ENCODE measurements at regions not wholly inside any gene's neighbourhood (a gene's known extent, or its start where the extent isn't known, plus 50 kb on each side); places are given as distances from the start of the nearest gene placed in this dataset.
"Not testable (repeated sequence)": the region's sequence is repeated elsewhere in the genome, so short reads cannot be mapped to it uniquely, and the experiment has no call there.

DNA sequence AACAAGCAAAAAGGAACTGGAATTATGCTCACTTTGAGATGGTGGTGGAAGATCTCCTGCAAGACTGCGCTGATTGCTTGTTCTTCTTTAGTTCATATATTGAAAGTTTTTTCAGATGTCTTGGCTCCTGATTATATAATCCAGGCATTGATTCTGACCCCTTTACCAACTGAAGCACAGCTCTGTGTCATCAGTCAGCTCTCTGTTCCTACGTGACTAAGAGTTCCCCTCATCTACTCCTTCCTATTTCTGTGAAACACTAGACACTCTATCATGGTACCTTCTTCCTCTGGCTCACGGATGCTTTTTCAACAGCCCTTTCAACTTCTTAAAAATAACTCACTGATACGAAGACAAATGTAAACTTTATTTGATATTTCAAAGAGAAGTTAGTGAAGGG, 788.6 kb downstream of the SOCS6 start:
- DNase-seq (ENCODE audit: low spot score) = no peak

DNA sequence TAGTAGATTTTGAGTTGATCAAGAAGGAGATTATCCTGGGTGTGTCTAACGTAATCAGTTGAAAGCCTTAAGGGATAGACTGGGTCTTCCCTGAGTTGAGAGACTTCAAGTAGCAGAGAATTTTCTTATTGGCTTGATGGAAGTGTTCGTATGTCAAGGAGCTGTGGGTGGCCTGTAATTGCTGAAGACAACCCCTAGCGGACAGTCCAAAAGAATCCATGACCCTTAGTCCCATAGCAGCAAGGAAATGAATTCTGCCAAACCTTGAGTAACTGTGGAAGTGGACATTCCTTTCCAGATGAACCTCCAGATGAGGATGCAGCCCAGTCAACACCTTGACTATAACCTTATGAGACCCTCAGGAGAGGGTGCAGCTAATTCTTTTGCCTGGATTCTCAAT, 786.3 kb downstream of the SOCS6 start:
- DNase-seq (ENCODE audit: low spot score) = no peak

DNA sequence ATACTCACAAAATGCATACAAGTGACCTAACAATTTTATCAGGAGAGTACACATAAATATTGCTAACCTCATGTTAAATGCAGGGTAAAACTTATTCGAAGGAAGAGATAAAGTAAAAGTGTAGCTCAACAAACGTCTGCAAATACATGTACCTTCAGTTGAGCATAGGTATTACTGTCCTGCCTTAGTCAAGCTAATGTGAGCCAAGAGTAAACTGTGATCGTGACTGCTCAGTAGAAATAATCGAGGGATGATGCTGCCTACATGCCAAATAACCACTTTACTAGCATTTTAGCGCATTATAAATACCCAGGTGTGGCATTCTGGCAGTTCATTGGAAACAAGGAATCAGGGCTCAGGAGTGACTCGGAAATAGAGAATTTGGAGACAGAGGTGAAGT, 779.5 kb downstream of the SOCS6 start:
- no peak for DNase-seq (ENCODE audit: low spot score)

DNA sequence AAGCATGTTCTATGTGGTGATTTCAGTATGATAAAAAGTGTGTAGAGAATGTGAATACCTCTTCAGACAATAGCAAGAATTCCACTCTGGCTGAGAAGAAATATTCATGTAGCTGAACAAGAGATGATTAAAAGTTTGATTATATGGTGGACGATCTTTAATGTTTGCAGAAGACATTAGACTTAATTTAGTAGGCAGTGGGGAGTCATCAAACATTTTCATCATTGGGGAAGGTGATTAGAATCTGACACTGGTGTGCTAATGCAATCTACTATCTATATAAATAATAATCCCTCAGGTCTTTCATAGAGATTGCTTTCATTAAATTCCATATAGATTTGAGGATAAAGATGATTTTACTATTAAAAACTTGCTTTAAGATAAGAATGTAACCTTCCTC, 761.0 kb downstream of the SOCS6 start:
- no peak for DNase-seq (ENCODE audit: low spot score)

DNA sequence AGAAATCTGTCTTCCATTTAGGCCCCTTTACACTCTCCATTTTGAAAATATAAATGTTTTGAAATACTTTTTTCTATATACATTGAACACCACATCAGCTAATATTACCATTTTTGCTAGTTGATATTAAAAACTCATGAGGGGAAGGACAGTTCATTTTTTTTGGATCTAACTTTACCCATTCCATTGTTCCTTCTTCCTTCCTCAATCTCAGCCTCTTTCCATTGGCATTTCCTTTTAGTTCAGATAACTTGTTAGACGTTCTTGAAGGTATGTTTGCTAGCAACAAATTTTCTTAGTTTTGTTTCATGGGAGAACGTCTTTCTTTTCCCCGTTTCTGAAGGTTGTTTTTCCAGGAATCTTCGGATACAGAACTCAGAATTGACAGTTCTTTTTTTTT, 759.0 kb downstream of the SOCS6 start:
- no peak for DNase-seq (ENCODE audit: low spot score)

DNA sequence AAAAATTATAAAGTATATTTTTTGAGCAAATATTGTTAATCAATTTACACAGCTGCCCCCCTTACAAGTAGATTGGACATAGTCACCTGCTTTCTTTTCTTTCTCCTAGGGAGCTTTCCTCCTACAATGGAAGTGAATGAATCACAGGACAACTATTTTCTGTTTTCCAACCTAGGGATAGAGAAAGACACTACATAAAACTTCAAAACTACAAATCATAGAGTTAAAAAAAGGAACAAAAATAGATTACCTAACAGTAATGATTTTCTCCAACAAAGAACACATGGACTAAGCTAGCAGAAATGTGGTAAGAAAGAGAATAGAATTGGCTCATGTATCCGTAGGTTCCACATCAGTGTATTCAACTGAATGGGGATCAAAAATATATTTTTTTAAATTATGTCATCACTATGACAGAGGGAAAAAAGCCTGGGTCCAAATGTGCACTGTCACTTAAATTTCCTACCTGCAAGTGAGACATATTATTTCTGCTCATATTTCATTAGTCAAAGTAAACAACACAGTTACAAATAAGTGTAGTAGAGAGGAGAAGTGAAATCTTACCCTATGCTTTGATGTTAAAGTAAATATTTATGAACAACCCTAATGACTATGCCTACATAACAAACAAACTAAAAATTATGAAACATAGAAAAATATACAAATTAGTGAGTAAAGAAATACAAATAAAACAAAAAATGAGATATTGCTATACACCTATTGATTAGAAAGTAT, 756.7 kb downstream of the SOCS6 start:
- DNase-seq (ENCODE audit: low spot score) = no peak

DNA sequence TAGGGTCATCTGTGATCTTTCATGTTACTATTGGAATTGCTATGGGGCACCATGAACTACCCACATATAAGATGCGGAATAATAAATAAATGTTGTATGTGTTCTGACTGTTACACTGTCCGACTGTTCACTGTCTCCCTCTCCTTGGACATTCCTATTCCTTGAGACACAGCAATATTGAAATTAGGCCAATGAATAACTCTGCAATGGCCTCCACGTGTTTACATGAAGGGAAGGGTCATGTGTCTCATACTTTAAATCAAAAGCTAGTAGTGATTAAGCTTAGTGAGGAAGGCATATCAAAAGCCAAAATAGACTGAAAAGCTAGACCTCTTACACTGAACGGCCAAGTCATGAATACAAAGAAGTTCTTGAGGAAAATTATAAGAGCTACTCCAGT, 751.3 kb downstream of the SOCS6 start:
- no peak for DNase-seq (ENCODE audit: low spot score)

DNA sequence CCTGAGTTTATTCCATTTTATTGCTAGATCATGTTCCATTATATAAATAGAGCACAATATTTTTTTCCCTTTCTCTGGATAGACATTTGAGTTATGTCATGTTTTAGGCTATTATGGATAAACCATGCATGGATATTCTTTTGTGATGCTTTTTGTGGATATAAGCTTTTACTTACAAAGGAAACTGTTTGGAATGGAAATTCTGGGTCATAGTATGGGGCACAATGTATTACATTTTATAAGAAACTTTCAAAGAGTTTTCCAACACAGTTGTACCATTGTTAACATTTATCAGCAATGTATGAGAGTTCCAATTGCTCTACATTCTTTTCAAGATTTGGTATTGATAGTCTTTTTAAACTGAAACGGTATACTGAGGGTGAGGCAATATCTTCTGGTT, 749.4 kb downstream of the SOCS6 start:
- DNase-seq (ENCODE audit: low spot score) = no peak

DNA sequence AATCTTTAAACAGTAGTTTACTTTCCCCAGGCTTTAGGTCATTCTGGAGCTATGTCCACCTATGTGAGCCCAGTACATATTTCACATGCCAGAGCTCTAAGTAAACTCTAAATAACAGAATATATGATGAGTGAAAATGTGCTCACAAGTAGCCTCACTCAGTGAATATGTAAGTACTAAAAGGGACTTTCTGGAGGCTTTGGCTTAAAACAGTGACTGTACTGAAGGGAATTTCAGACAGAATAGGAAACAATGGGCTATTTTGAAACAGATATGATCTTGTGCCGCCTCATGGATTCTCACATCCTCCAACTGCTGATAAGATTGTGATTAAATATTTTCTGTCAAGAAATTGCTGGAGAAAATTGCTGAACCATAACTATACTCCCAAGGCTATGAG, 747.9 kb downstream of the SOCS6 start:
- no peak for DNase-seq (ENCODE audit: low spot score)

DNA sequence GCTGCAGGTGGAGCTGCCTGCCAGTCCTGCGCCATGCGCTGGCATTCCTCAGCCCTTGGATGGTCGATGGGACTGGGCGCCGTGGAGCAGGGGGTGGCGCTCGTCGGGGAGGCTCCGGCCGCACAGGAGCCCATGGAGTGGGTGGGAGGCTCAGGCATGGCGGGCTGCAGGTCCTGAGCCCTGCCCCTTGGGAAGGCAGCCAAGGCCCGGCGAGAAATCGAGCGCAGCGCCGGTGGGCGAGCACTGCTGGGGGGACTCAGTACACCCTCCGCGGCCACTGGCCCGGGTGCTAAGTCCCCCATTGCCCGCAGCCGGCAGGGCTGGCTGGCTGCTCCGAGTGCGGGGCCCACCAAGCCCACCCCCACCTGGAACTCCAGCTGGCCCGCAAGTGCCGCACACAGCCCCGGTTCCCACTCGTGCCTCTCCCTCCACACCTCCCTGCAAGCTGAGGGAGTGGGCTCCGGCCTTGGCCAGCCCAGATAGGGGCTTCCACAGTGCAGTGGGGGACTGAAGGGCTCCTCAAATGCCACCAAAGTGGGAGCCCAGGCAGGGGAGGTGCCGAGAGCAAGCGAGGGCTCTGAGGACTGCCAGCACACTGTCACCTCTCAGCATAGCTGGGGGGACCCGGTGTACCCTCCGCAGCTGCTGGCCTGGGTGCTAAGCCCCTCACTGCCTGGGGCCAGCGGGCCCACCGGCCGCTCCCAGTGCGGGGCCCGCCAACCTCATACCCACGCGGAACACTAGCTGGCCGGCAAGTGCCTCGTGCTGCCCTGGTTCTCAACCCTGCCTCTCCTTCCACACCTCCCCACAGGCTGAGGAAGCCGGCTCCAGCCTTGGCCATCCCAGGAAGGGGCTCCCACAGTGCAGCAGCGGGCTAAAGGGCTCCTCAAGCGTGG, 742.7 kb downstream of the SOCS6 start:
- not testable (repeated sequence) for DNase-seq (ENCODE audit: low spot score)

DNA sequence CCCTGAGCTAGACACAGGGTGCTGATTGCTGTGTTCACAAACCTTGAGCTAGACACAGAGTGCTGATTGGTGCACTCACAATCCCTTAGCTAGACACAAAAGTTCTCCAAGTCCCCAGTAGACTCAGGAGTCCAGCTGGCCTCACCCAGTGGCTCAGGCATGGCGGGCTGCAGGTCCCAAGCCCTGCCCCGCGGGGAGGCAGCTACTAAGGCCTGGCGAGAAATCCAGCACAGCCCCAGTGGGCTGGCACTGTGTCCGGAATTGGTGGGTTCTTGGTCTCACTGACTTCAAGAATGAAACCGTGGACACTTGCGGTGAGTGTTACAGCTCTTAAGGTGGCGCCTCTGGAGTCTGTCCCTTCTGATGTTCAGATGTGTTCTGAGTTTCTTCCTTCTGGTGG, 741.2 kb downstream of the SOCS6 start:
- not testable (repeated sequence) for DNase-seq (ENCODE audit: low spot score)

DNA sequence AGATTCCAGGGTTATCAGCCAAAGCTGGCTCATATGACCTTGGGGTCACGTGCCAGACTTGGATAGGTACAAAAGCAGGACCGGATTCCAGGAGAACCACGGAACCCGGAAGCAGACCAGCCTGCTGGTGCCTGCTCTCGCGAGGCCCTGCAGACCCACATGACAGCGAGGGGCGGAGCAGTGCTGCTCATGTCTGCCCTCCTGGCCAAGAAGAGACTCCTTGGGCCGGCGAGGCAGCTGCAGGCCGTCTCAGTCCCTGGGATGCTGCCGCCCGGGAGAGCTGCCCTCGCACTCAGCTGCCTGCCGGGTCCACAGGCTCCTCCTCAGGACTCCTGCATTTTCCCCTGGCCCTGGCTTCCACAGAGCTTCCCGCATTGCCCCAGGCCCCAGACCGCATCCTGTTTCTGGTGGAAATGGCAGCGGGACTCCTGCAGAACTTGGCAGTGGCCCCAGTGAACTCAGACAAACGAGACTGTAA, 739.5 kb downstream of the SOCS6 start:
- no peak for DNase-seq (ENCODE audit: low spot score)

DNA sequence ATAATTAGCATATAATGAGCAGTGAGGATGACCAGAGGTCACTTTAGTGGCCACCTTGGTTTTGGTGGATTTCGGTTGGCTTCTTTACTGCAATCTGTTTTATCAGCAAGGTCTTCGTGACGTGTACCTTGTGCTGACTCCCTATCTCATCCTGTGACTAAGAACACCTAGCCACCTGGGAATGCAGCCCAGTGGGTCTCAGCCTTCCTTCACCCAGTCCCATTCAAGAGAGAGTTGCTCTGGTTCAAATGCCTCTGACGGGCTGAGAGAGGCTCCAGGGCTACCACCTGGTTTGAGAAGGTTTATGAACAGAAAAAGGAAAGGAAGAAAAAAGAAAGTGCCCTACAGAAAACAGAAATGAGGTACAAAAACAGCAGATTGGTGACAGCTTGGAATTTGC, 738.7 kb downstream of the SOCS6 start:
- no peak for DNase-seq (ENCODE audit: low spot score)

DNA sequence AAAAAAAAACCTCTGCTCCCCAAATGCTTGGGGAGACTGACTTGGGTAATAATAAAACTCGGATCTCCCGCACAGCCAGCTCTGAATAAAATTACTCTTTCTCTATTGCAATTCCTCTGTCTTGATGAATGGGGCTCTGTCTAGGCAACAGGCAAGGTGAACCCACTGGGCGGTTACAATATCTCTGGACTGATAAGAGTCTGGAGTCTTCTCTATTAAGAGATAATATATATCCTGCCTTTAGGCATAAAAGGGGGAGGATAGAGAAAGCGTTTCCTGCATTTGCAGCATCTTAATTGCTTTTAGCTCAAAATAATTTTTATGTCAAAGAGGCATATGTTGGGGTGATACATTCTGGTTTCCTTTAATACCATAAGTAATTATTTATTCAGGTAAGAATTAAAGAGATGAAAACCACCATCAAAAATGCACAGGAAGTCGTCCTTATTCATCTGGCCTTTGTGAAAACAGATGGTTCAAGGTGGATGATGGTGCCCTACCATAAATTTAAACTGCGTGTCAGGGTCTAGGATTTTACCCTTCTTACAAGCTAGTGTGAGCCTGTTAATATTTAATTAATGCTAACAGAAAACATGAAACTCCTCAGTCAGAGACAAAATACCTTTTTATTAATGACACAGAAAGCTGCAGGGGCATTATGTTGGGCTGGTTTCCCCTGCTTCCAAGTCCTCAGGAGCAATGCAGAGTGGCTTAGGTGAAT, 736.8 kb downstream of the SOCS6 start:
- no peak for DNase-seq (ENCODE audit: low spot score)

DNA sequence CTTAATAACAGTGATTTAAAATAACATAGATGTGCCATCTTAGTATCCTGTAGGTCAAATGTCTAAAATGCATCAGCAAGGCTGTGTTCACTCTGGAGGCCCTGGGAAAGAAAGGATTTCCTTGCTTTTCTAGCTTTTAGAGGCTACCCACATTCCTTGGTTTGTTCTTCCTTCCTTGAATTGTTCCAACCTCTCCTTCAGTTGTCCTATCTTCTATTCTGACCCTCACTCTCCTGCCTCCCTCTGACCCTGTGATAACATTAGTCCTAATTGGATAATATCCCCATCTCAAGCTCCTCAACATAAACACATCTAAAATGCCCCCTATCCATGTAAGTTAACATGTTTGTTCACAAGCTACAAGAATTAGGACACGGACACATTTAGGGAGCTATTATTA, 733.5 kb downstream of the SOCS6 start:
- DNase-seq (ENCODE audit: low spot score) = no peak

DNA sequence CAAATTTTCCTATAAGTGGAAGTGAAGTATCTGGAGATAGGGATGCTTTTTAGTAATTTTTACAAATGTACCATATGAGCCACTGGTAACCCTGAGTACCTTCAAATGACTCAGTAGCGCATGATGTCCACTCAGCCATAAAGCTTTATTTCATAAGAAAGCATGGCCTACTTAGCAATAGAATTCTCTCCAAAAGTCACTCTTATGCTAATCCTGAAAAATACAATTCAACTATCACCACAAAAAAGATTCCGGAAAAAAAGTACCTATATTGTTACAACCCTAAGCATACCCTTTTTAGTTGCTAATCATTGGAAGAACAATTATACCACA, 732.2 kb downstream of the SOCS6 start:
- DNase-seq (ENCODE audit: low spot score) = no peak

DNA sequence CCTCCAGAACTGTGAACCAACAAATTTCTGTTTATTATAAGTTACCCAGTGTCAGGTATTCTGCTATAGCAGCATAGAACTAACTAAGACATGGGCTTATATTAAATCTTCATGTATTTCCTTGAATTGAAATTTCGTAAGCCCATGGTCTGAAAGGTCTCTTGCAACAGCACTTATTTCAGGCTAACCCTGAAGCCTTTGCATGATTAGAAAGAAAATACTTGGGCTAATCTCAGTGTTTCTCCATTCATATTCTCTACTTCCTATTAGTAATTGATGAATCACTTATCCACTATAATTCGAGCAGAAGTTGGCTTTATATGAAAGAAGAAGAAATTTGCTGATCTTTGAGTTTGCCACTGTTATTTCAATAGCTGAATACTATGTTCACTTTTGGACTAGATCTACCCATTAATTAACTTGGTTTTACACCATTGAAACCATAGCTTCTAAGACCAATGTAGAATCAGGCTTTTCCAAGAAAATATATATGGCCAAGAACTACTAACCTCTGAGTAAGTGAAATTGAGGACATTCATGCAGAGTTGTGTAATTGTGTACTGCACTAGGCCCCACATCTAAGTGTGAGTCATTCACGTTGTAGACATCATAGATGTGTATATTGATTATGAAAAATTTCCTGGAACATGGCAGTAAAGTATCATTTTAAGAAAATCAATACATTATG, 731.6 kb downstream of the SOCS6 start:
- no peak for DNase-seq (ENCODE audit: low spot score)

DNA sequence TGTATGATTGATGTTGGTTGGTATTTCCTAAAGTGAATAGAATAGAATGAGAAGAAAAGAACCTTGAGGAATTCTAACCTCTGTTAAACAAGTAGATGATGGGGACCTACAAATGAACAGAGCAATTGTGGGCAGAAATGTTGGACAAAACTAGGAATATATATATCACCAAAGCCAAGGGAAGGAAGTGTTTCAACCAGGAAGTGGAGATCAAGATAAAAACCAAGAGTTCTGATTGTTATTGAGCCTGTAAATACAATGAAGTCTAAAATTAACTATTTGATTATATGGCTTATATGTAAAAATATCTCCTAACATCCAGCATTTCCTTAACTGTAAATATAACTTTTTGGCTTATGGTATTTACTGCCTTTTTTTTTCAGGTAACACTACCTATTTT, 730.0 kb downstream of the SOCS6 start:
- no peak for DNase-seq (ENCODE audit: low spot score)

DNA sequence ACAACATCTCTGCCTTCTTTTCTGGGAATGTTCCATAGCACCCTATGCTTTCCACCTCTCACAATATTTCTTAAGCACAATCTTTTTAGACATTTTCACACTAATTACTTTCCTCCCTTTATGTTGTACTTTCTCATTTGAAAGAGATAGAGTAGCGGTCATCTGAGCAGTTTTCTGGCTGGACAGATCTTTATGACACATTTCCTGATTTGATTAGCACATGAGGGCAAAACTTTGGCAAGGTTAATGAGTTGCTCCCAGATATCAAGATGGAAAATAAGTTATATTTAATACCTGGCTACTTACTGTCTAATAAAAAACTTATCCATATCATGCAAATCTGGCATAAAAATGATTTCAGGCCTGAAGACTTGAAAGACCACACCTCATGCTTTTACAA, 723.9 kb downstream of the SOCS6 start:
- no peak for DNase-seq (ENCODE audit: low spot score)

DNA sequence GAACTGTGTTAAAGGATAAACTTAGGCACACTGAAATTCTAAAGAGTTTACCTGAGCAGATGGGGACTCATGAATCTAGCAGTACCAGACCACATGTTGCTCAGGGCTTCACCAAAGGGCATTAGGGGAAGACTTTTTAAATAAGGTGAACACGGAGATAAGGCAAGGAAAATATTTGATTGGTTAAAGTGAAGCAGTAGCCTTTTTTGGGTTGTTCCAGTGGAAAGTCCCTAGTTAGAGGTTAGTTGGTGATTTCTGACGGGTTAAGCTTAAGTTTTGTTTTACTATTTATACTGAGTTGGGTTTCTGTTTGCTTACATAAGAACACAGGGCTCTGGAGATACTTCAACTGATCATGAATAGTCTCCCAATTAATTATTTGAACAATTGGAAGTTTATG, 722.5 kb downstream of the SOCS6 start:
- no peak for DNase-seq (ENCODE audit: low spot score)

DNA sequence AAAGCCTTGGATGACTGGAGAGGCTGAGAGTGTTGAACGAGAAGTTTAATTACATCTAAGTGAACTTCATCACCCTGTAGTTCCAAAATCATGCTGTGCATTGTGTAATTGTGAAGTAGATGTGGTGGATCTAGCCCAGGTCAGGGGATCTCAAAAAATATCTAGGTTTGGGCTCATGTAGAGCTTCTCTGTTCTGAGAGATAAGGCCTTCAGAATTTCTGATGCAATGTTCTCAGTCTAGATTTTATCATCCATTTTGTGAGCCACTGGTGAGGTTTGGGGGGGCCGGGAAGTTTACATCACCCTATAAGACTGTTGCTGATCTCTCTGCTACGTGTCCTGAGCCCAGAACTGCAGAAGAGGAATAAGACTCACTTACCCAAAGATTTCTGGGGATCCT, 719.4 kb downstream of the SOCS6 start:
- DNase-seq (ENCODE audit: low spot score) = no peak

DNA sequence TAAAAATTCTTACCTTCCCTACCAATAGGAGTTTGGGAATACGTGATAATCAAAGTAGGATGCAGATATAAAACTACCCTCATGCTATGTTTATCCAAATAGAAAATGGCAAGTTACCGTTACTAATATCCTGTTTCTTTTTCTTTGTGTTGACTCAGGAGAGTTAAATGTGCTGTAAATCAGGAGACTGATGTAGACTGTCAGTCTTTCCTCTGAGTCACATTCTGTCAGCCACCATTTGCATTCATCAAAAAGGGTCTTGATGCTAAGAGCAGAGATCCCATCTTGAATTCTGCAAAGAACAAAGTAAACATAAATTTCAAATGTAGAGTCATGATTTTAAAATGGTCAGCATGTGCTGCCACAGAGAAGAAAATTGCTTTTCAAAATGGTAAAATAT, 712.8 kb downstream of the SOCS6 start:
- no peak for DNase-seq (ENCODE audit: low spot score)

All from germinal center (tissue), 1 donor.